Muscle of arm (tissue), 1 donor: ENCODE measurements at regions not wholly inside any gene's neighbourhood (a gene's known extent, or its start where the extent isn't known, plus 50 kb on each side); places are given as distances from the start of the nearest gene placed in this dataset.
"Not testable (repeated sequence)": the region's sequence is repeated elsewhere in the genome, so short reads cannot be mapped to it uniquely, and the experiment has no call there.

Source experiments
- DNase-seq: peaks from one replicate; pipeline ENCODE4 v3.0.0-alpha.2; 2013

- no peak for DNase-seq
These were observed 322.4 kb downstream of the TMEM167A start for GRCh38 chr5:82754759-82755158.

- no peak for DNase-seq
These were observed 323.0 kb downstream of the TMEM167A start for GRCh38 chr5:82754036-82754746.

DNA sequence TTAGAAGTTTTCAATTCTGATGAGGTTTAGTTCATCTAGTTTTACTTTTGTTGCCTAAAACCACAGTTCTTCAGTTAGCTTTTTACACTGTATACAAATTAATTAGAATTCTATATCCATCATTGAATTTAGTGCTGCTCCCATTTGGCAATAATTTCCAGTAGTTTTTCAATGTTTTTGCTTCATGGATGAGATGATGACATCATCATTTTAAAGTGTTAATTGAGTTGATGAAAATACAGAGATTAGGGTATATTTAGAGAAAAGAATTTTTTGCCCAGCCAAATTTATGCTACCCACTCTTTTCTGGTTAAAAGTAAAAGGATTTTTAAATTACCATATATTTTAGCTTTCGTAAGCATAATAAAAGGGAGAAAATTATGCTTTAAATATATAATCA is 323.8 kb downstream of the TMEM167A start:
- DNase-seq = no peak

GRCh38 chr5:82749461-82749820 is 327.8 kb downstream of the TMEM167A start:
- peak; percentile 74 for DNase-seq

DNA sequence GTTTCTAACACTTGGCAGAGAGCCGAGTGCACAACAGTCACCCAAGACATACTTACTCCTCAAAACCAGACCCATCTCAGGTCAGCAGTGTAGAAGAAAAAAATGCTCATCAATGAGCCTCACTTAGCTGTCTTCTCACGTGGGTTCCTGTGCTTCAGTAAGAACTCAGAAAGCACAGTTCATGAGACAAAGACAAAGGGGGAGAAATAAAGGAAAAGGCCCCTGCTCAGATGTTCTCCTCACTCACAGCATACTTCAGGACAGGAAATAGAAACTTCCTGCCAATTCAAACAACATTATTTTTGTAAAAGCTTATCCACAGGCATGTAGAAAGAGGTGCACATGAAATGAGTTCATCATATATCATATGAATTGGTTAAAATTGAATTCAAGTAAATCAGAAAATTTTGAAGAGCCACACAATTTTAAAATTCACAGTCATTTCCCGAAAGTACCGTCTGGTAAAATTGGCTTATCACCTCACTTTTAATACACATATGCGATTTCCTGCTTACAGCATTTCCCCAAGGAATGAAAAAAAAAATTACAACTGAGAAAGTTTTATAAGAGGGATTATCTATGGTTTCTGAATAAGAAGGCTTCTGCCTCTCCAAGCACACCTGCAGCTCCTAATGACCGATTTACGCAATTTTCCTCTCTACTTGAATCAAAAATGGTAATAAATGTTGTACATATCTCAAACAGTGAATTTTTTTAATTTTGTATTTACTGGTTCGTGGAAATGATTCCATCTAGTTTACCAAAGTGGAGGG is 328.3 kb downstream of the TMEM167A start:
- DNase-seq = peak; percentile 35

GRCh38 chr5:82747986-82748385 is 329.2 kb downstream of the TMEM167A start:
- DNase-seq = peak; percentile 22

GRCh38 chr5:82745016-82745415 is 332.2 kb downstream of the TMEM167A start:
- no peak for DNase-seq

GRCh38 chr5:82738681-82739269 is 338.4 kb downstream of the TMEM167A start:
- DNase-seq = no peak

- no peak for DNase-seq
These were observed 341.9 kb downstream of the TMEM167A start for GRCh38 chr5:82735160-82735789.

- peak; percentile 53 for DNase-seq
These were observed 342.8 kb downstream of the TMEM167A start for GRCh38 chr5:82734347-82734746.

GRCh38 chr5:82730913-82731312 is 346.3 kb downstream of the TMEM167A start:
- DNase-seq = no peak

- DNase-seq = no peak
These were observed 348.1 kb downstream of the TMEM167A start for GRCh38 chr5:82728926-82729702.

DNA sequence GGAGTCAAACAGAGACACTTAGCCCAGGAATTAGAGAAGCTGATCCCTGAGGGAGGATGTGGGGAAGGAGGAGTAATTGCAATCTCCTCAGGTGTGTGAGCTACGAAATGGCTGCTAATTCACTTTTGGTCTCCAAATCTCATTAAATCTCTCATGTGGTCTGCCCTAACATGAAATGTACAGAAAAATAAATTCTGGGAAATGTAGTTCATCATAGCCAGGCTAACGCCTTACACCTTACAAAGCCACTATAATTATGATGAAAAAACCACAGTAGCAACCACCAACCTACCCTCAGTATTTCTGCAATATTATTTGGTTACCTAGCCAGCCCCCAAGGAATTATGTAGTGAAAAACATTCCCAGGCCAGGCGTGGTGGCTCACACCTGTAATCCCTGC is 354.0 kb downstream of the TMEM167A start:
- no peak for DNase-seq

DNA sequence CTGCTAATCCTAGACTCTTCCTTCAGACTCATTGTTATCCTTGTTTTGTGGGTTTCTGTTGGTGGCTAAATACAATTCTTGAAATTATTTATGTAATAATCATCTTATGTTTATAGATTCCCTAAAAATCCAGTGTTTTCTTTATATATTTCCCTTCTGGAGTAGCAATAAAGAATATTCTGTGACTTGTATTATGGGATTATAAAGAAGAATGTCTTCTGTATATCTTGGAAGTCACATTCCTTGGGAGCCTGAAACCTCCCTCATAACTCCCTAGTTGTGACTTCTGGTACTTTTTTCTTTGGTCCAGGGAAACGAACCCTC is 356.1 kb downstream of the TMEM167A start:
- DNase-seq = no peak

GRCh38 chr5:82720213-82721086 is 356.7 kb downstream of the TMEM167A start:
- DNase-seq = no peak

GRCh38 chr5:82719368-82719767 is 357.8 kb downstream of the TMEM167A start:
- no peak for DNase-seq

GRCh38 chr5:82717738-82718137 is 359.5 kb downstream of the TMEM167A start:
- DNase-seq = no peak

- DNase-seq = not testable (repeated sequence)
These were observed 362.5 kb downstream of the TMEM167A start for GRCh38 chr5:82714732-82715131.

DNA sequence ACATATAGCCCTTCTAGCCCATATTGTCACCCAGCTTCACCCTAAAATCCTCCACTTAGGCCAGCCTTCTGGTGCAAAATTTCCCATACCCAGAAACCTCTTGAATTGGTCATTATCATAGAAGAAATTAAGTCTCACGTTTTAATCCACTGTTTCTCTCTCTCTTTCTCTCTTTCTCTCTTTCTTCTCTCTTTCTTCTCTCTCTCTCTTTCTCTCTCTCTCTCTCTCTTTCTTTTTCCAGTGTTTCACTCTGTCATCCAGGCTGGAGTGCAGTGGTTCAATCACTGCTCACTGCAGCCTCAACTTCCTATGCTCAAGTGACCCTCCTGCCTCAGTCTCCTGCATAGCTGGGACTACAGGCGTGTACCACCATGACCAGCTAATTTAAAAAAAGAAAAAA is 363.4 kb downstream of the TMEM167A start:
- DNase-seq = no peak

DNA sequence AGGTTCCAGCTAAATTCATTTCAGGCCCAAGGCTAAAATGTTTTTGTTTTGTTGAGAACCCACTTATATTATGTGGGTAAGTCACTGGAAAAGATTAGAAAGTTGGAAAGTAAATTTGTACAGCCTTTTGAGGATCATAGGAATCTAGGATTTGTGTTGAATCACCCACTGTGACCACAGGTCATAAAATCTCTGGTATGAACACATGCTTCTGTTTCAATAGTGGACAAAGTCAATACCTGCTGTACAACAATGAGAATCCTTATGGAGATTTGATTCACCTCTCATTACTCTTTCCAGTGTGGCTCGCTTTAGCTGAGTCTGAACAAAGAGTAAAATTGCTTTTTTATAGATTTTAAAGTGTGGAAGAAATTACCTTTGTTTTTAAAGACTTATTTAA is 369.5 kb downstream of the TMEM167A start:
- DNase-seq = no peak

GRCh38 chr5:82704381-82704780 is 372.8 kb downstream of the TMEM167A start:
- DNase-seq = no peak
